ENCODE measurements at regions not wholly inside any gene's neighbourhood (a gene's known extent, or its start where the extent isn't known, plus 50 kb on each side); places are given as distances from the start of the nearest gene placed in this dataset.

GRCh38 chr20:12941025-12941424, 67.7 kb upstream of the SPTLC3 start:
- no peak for TF ChIP-seq EZH2 (IDR thresholded peaks at IDR 0.05; ENCODE audit: low read length, unreplicated experiment)
- TF ChIP-seq CTCF (conservative IDR thresholded peaks at IDR 0.05; ENCODE audit: low read depth, low read length), result no peak
- TF ChIP-seq EZH2phosphoT487 (IDR thresholded peaks at IDR 0.05; ENCODE audit: borderline replicate concordance, low read length), result no peak

All from PC-3 (cell line).